ENCODE measurements at regions not wholly inside any gene's neighbourhood (a gene's known extent, or its start where the extent isn't known, plus 50 kb on each side); places are given as distances from the start of the nearest gene placed in this dataset.
"Not testable (repeated sequence)": the region's sequence is repeated elsewhere in the genome, so short reads cannot be mapped to it uniquely, and the experiment has no call there.

GRCh38 chr3:8166014-8166413 lies 335.6 kb upstream of the LMCD1 start:
- intact Hi-C loops (cut with micrococcal nuclease; ENCODE audit: unreplicated experiment): no loop called here
- H3K79me2 ChIP-seq (ENCODE audit: insufficient read depth, low read depth, low read length): no peaks in the 10 kb centered on the region
- TF ChIP-seq EZH2phosphoT487 (IDR thresholded peaks at IDR 0.05; ENCODE audit: borderline replicate concordance, low read depth, low read length) (no peak), CTCF (conservative IDR thresholded peaks at IDR 0.05; ENCODE audit: low read length) (no peak)
- H4K20me1 ChIP-seq (ENCODE audit: insufficient read depth, low read length): no peaks in the 10 kb centered on the region
- no peak for DNase-seq (ENCODE audit: low spot score)
- no peaks in the 10 kb centered on the region for H3K9me2 ChIP-seq (ENCODE audit: insufficient read depth, low read length)
- BruUV-seq (replicated peaks): no TSS peak
- H3K4me2 ChIP-seq (ENCODE audit: low read length): no peak overlapping the region
- ChIA-PET POLR2A (no interaction called here), CTCF (ENCODE audit: unreplicated experiment) (no interaction called here)
- H3K4me1 ChIP-seq (ENCODE audit: insufficient read depth, low read length, poor library complexity, severe bottlenecking): no peaks in the 10 kb centered on the region
- H2AFZ ChIP-seq (ENCODE audit: low read length): no peak overlapping the region
- no peaks in the 10 kb centered on the region for H3K36me3 ChIP-seq (ENCODE audit: insufficient read depth, low read length)
- no peaks in the 10 kb centered on the region for H3K9me3 ChIP-seq (ENCODE audit: low read length)
- H3K4me3 ChIP-seq (ENCODE audit: low read depth, low read length, poor library complexity, severe bottlenecking): no peak overlapping the region
- no peak overlapping the region for H3K27ac ChIP-seq (ENCODE audit: low read depth, low read length, poor library complexity, severe bottlenecking)

DNA sequence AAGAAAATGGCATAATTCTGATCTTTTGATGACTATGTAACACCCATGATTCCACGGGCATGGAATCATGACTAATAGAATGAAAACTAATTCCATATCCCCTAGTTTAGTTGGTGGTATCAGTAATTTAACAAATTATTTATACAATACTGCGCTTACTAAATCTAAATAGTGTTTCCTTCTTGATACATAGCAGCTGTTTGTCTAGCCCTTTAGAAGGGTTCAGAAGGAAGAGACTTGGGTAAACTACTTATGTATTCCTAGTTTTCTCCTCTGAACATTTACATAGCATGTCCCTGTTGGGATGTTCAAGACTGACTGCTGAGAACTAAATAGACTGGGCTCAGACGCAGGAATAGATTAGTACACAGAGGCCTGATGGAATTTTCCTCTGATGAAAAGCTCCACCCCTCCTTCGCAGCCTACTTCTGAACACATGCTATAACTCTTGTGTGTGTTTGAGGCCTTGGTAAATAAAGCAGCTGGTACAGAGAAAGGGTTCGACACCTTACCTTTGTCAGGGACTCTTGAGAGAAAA lies 330.6 kb upstream of the LMCD1 start:
- Histone ChIP-seq H3K9me3 (ENCODE audit: low read length) (no peaks in the 10 kb centered on the region), H3K9me2 (ENCODE audit: insufficient read depth, low read length) (no peaks in the 10 kb centered on the region), H3K79me2 (ENCODE audit: insufficient read depth, low read depth, low read length) (no peaks in the 10 kb centered on the region), H3K27ac (ENCODE audit: low read depth, low read length, poor library complexity, severe bottlenecking) (no peak overlapping the region), H3K4me3 (ENCODE audit: low read depth, low read length, poor library complexity, severe bottlenecking) (no peak overlapping the region), H3K4me1 (ENCODE audit: insufficient read depth, low read length, poor library complexity, severe bottlenecking) (no peaks in the 10 kb centered on the region), H3K4me2 (ENCODE audit: low read length) (no peak overlapping the region), H3K36me3 (ENCODE audit: insufficient read depth, low read length) (no peaks in the 10 kb centered on the region), H2AFZ (ENCODE audit: low read length) (no peak overlapping the region), H4K20me1 (ENCODE audit: insufficient read depth, low read length) (no peaks in the 10 kb centered on the region)
- TF ChIP-seq CTCF (conservative IDR thresholded peaks at IDR 0.05; ENCODE audit: low read length): no peak
- TF ChIP-seq EZH2phosphoT487 (IDR thresholded peaks at IDR 0.05; ENCODE audit: borderline replicate concordance, low read depth, low read length): no peak
- intact Hi-C loops (cut with micrococcal nuclease; ENCODE audit: unreplicated experiment): no loop called here
- POLR2A ChIA-PET: interaction anchor here (0.6 to 0.7 kb wide), 2 partner anchors 24 to 1814 kb away, joined by 3 read pairs; no protein-coding TSS in a partner anchor
- no peak for DNase-seq (ENCODE audit: low spot score)
- CTCF ChIA-PET (ENCODE audit: unreplicated experiment): no interaction called here
- no TSS peak for BruUV-seq (replicated peaks)

- BruUV-seq (replicated peaks): no TSS peak
- POLR2A ChIA-PET: no interaction called here
Observed at GRCh38 chr3:8173892-8174291, 327.7 kb upstream of the LMCD1 start.

DNA sequence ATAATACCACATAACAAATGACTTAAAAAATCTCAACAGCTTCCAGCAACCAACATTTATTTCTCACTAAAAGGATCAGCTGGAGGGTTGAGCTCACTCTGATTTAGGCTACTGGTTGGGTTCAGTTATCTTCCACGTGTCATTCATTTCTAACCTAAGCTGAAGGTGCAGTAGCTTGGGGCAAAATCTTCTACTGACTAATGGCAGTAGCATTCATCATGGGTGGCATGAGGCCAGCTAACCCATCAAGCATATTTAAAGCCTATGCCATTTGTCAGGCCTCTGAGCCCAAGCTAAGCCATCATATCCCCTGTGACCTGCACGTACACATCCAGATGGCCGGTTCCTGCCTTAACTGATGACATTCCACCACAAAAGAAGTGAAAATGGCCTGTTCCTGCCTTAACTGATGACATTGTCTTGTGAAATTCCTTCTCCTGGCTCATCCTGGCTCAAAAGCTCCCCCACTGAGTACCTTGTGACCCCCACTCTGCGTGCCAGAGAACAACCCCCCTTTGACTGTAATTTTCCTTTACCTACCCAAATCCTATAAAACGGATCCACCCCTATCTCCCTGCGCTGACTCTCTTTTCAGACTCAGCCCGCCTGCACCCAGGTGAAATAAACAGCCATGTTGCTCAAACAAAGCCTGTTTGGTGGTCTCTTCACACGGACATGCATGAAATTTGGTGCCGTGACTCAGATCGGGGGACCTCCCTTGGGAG lies 324.7 kb upstream of the LMCD1 start:
- H2AFZ ChIP-seq (ENCODE audit: low read length); DNase-seq (ENCODE audit: low spot score); intact Hi-C loops (cut with micrococcal nuclease; ENCODE audit: unreplicated experiment); CTCF ChIA-PET (ENCODE audit: unreplicated experiment); H4K20me1 ChIP-seq (ENCODE audit: insufficient read depth, low read length); H3K4me3 ChIP-seq (ENCODE audit: low read depth, low read length, poor library complexity, severe bottlenecking); H3K4me1 ChIP-seq (ENCODE audit: insufficient read depth, low read length, poor library complexity, severe bottlenecking); H3K79me2 ChIP-seq (ENCODE audit: insufficient read depth, low read depth, low read length); H3K9me2 ChIP-seq (ENCODE audit: insufficient read depth, low read length); BruUV-seq (replicated peaks); H3K27ac ChIP-seq (ENCODE audit: low read depth, low read length, poor library complexity, severe bottlenecking); H3K9me3 ChIP-seq (ENCODE audit: low read length); H3K36me3 ChIP-seq (ENCODE audit: insufficient read depth, low read length); H3K4me2 ChIP-seq (ENCODE audit: low read length): not testable (repeated sequence)
- POLR2A ChIA-PET: interaction anchor here (0.5 to 0.7 kb wide), 2 partner anchors 14 to 63 kb away, joined by 3 read pairs; no protein-coding TSS in a partner anchor

More at GRCh38 chr3:8173892-8174291, 327.7 kb upstream of the LMCD1 start:
- CTCF ChIA-PET (ENCODE audit: unreplicated experiment): no interaction called here
- Histone ChIP-seq H4K20me1 (ENCODE audit: insufficient read depth, low read length) (no peaks in the 10 kb centered on the region), H2AFZ (ENCODE audit: low read length) (no peak overlapping the region), H3K36me3 (ENCODE audit: insufficient read depth, low read length) (no peaks in the 10 kb centered on the region), H3K4me1 (ENCODE audit: insufficient read depth, low read length, poor library complexity, severe bottlenecking) (no peaks in the 10 kb centered on the region), H3K9me2 (ENCODE audit: insufficient read depth, low read length) (no peaks in the 10 kb centered on the region), H3K9me3 (ENCODE audit: low read length) (no peaks in the 10 kb centered on the region), H3K4me2 (ENCODE audit: low read length) (no peak overlapping the region), H3K79me2 (ENCODE audit: insufficient read depth, low read depth, low read length) (no peaks in the 10 kb centered on the region), H3K27ac (ENCODE audit: low read depth, low read length, poor library complexity, severe bottlenecking) (no peak overlapping the region), H3K4me3 (ENCODE audit: low read depth, low read length, poor library complexity, severe bottlenecking) (no peak overlapping the region)
- no peak for DNase-seq (ENCODE audit: low spot score)
- TF ChIP-seq EZH2phosphoT487 (IDR thresholded peaks at IDR 0.05; ENCODE audit: borderline replicate concordance, low read depth, low read length) (no peak), CTCF (conservative IDR thresholded peaks at IDR 0.05; ENCODE audit: low read length) (no peak)
- intact Hi-C loops (cut with micrococcal nuclease; ENCODE audit: unreplicated experiment): no loop called here

Measured in OCI-LY7 (cell line).